ENCODE measurements at regions not wholly inside any gene's neighbourhood (a gene's known extent, or its start where the extent isn't known, plus 50 kb on each side); places are given as distances from the start of the nearest gene placed in this dataset.

DNA sequence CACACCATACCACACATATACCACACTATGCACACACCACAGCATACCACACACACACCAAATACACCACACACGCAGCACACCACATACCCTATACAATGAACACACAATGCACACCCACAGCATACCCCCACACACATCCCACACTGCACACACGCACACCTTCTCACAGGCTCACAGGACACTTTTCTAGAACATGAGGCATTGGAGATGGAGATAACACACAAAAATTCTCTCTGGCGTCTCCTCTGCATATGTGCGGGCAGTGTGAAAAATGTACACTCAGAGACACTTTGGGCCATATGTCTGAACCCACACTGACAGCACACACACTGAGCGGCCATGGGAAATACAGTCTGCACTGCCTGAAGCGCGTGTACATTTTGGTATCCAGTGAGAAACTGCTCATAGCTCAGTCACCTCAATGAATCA lies 278.1 kb downstream of the GADD45G start:
- TF ChIP-seq, protein P1, sequence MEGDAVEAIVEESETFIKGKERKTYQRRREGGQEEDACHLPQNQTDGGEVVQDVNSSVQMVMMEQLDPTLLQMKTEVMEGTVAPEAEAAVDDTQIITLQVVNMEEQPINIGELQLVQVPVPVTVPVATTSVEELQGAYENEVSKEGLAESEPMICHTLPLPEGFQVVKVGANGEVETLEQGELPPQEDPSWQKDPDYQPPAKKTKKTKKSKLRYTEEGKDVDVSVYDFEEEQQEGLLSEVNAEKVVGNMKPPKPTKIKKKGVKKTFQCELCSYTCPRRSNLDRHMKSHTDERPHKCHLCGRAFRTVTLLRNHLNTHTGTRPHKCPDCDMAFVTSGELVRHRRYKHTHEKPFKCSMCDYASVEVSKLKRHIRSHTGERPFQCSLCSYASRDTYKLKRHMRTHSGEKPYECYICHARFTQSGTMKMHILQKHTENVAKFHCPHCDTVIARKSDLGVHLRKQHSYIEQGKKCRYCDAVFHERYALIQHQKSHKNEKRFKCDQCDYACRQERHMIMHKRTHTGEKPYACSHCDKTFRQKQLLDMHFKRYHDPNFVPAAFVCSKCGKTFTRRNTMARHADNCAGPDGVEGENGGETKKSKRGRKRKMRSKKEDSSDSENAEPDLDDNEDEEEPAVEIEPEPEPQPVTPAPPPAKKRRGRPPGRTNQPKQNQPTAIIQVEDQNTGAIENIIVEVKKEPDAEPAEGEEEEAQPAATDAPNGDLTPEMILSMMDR (conservative IDR thresholded peaks at IDR 0.05; ENCODE audit: low read length) = no peak
- no peak for TF ChIP-seq EZH2phosphoT487 (IDR thresholded peaks at IDR 0.05; ENCODE audit: borderline replicate concordance, low read depth, low read length)

Data from OCI-LY7 (cell line).